ENCODE measurements at regions not wholly inside any gene's neighbourhood (a gene's known extent, or its start where the extent isn't known, plus 50 kb on each side); places are given as distances from the start of the nearest gene placed in this dataset.

DNA sequence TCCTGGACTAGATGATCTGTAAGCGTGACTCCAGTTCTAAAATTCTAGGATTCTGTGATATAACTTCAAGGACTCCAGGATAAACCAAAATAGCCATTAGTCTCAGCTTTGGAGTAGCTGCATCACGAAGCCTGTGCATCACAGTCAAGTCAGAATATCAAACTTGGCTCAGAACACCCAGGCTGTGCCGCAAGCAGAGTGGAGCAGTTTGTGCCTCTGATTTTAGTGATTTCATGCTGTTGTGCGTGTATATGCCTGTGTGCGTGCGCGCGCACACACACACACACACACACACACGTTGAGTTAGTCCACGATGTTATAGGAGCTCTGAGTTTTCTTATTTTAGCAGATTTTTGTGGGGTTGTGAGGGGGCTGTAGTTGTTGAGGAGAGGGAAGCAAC, 356.6 kb upstream of the KCNH8 start (continued):
- TF ChIP-seq, protein P1, sequence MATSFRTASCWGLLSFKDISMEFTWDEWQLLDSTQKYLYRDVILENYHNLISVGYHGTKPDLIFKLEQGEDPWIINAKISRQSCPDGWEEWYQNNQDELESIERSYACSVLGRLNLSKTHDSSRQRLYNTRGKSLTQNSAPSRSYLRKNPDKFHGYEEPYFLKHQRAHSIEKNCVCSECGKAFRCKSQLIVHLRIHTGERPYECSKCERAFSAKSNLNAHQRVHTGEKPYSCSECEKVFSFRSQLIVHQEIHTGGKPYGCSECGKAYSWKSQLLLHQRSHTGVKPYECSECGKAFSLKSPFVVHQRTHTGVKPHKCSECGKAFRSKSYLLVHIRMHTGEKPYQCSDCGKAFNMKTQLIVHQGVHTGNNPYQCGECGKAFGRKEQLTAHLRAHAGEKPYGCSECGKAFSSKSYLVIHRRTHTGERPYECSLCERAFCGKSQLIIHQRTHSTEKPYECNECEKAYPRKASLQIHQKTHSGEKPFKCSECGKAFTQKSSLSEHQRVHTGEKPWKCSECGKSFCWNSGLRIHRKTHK (tag by site-specific recombination; IDR thresholded peaks at IDR 0.05), result no peak
- TF ChIP-seq ZNF660 (tag by site-specific recombination; IDR thresholded peaks at IDR 0.05), result no peak
- TF ChIP-seq, protein P2, sequence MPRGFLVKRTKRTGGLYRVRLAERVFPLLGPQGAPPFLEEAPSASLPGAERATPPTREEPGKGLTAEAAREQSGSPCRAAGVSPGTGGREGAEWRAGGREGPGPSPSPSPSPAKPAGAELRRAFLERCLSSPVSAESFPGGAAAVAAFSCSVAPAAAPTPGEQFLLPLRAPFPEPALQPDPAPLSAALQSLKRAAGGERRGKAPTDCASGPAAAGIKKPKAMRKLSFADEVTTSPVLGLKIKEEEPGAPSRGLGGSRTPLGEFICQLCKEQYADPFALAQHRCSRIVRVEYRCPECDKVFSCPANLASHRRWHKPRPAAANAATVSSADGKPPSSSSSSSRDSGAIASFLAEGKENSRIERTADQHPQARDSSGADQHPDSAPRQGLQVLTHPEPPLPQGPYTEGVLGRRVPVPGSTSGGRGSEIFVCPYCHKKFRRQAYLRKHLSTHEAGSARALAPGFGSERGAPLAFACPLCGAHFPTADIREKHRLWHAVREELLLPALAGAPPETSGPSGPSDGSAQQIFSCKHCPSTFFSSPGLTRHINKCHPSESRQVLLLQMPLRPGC (tag by site-specific recombination; IDR thresholded peaks at IDR 0.05), result no peak
- no peak for TF ChIP-seq ZNF394 (tag by site-specific recombination; IDR thresholded peaks at IDR 0.05; ENCODE audit: borderline replicate concordance)
- TF ChIP-seq, protein P3, sequence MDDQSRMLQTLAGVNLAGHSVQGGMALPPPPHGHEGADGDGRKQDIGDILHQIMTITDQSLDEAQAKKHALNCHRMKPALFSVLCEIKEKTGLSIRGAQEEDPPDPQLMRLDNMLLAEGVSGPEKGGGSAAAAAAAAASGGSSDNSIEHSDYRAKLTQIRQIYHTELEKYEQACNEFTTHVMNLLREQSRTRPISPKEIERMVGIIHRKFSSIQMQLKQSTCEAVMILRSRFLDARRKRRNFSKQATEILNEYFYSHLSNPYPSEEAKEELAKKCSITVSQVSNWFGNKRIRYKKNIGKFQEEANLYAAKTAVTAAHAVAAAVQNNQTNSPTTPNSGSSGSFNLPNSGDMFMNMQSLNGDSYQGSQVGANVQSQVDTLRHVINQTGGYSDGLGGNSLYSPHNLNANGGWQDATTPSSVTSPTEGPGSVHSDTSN (CRISPR knock-in tag; IDR thresholded peaks at IDR 0.05), result no peak

DNA sequence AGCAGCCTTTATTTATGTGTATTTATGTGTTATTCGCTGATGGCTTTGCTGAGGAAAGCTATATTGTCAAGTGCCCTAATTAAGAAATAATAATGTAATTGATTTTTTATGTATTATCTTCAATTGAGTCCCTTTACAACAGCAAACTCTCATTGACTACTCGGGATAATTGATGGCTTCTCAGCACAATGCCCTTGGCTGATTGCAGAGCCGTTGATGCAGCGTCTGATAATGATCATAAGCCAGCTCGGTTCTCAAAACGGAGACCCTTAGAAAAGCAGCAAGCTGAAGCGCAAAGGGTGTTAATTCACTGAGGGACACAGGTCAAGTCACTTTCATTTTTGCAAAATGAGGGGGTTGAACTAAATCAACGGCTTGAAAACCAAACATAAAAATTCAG, 357.1 kb upstream of the KCNH8 start:
- no peak overlapping the region for H3K4me3 ChIP-seq (ENCODE audit: low read depth, low read length)
- no peaks in the 10 kb centered on the region for H3K9me3 ChIP-seq (ENCODE audit: control insufficient read depth, insufficient read depth, low read depth, low read length)
- no peaks in the 10 kb centered on the region for H3K36me3 ChIP-seq (ENCODE audit: control insufficient read depth in 2 of 2, insufficient read depth in 1 of 2, low read length in 2 of 2)
- ChIA-PET CTCF (no interaction called here), POLR2A (no interaction called here)
- TF ChIP-seq ZNF221 (tag by site-specific recombination; IDR thresholded peaks at IDR 0.05; ENCODE audit: borderline replicate concordance) (no peak), ZBTB17 (tag by site-specific recombination; IDR thresholded peaks at IDR 0.05) (peak; percentile 50)
- no peak overlapping the region for H3K27ac ChIP-seq (ENCODE audit: extremely low read depth, low read depth, low read length)
- no peaks in the 10 kb centered on the region for H3K4me1 ChIP-seq (ENCODE audit: control insufficient read depth, insufficient read depth, low read length)

DNA sequence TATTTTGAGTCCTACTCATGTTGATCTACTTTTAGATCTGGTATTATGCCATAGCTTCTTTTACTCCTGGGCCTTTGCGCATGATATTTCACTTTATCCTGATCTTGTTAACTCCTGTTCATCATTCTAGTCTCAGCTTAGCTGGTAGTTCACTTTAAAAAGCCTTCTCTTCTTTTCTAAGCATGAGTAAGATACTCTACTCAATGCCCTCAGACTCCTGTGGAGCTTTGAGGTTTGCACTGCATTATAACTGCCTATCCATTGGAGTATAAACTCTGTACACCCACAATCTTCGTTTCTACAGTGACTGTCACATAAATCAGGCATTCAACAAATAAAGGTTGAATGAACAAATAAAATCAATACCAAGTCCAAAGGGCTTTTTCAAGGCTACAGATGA, 357.9 kb upstream of the KCNH8 start:
- ChIA-PET POLR2A (no interaction called here), CTCF (no interaction called here)
- no peak overlapping the region for H3K4me3 ChIP-seq (ENCODE audit: low read depth, low read length)
- H3K9me3 ChIP-seq (ENCODE audit: control insufficient read depth, insufficient read depth, low read depth, low read length), result no peaks in the 10 kb centered on the region
- no peak for TF ChIP-seq ZFP37 (tag by site-specific recombination; IDR thresholded peaks at IDR 0.05)
- TF ChIP-seq OVOL3 (tag by site-specific recombination; IDR thresholded peaks at IDR 0.05), result no peak
- TF ChIP-seq GLIS2 (tag by site-specific recombination; IDR thresholded peaks at IDR 0.05), result no peak
- no peak for TF ChIP-seq ZNF785 (tag by site-specific recombination; IDR thresholded peaks at IDR 0.05)
- TF ChIP-seq MZF1 (tag by site-specific recombination; IDR thresholded peaks at IDR 0.05; ENCODE audit: borderline replicate concordance), result no peak
- no peak for TF ChIP-seq ZSCAN16 (tag by site-specific recombination; IDR thresholded peaks at IDR 0.05)
- no peak for TF ChIP-seq SETDB1 (IDR thresholded peaks at IDR 0.05; ENCODE audit: insufficient read length, low read length)
- TF ChIP-seq ZNF391 (tag by site-specific recombination; IDR thresholded peaks at IDR 0.05; ENCODE audit: borderline replicate concordance, low read depth), result no peak
- no peak for TF ChIP-seq ZNF350 (tag by site-specific recombination; IDR thresholded peaks at IDR 0.05)
- no peak for TF ChIP-seq ZNF341 (tag by site-specific recombination; IDR thresholded peaks at IDR 0.05; ENCODE audit: low read depth)
- H3K36me3 ChIP-seq (ENCODE audit: control insufficient read depth in 2 of 2, insufficient read depth in 1 of 2, low read length in 2 of 2), result no peaks in the 10 kb centered on the region
- no peak overlapping the region for H3K27ac ChIP-seq (ENCODE audit: extremely low read depth, low read depth, low read length)
- H3K4me1 ChIP-seq (ENCODE audit: control insufficient read depth, insufficient read depth, low read length), result no peaks in the 10 kb centered on the region

DNA sequence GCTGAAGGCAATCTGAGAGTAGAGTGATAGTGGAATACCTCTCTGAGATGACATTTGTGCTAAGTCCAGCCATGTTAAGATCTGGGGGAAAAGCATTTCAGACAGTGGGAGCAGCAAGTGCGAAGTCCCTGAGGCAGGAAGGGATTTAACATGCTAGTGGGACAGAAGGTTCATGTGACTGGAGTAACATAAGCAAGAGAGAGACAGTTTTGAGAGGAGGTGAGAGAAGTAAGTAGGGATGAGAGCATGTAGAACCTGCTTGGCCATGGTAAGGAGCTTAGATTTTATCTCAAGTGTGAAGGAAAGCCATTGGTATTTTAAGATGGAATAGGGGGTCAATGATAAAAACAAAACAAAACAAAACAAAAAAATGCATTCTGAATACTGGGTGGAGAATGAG, 358.6 kb upstream of the KCNH8 start:
- CTCF ChIA-PET, result no interaction called here
- Histone ChIP-seq H3K27ac (ENCODE audit: extremely low read depth, low read depth, low read length) (no peak overlapping the region), H3K36me3 (ENCODE audit: control insufficient read depth in 2 of 2, insufficient read depth in 1 of 2, low read length in 2 of 2) (no peaks in the 10 kb centered on the region), H3K4me3 (ENCODE audit: low read depth, low read length) (no peak overlapping the region), H3K4me1 (ENCODE audit: control insufficient read depth, insufficient read depth, low read length) (no peaks in the 10 kb centered on the region), H3K9me3 (ENCODE audit: control insufficient read depth, insufficient read depth, low read depth, low read length) (no peaks in the 10 kb centered on the region)
- POLR2A ChIA-PET, result no interaction called here
- TF ChIP-seq ZNF514 (tag by site-specific recombination; IDR thresholded peaks at IDR 0.05) (no peak), ZFP69B (tag by site-specific recombination; IDR thresholded peaks at IDR 0.05) (no peak), ZNF560 (tag by site-specific recombination; IDR thresholded peaks at IDR 0.05; ENCODE audit: borderline replicate concordance) (no peak), ZNF747 (tag by site-specific recombination; IDR thresholded peaks at IDR 0.05) (no peak), ZNF433 (tag by site-specific recombination; IDR thresholded peaks at IDR 0.05; ENCODE audit: low read depth) (no peak), ZFP41 (tag by site-specific recombination; IDR thresholded peaks at IDR 0.05; ENCODE audit: borderline replicate concordance) (no peak), ZNF426 (tag by site-specific recombination; IDR thresholded peaks at IDR 0.05) (no peak), HOXA7 (CRISPR knock-in tag; IDR thresholded peaks at IDR 0.05; ENCODE audit: borderline replicate concordance) (no peak), PRDM1 (tag by site-specific recombination; IDR thresholded peaks at IDR 0.05) (no peak), ZBTB8A (tag by site-specific recombination; IDR thresholded peaks at IDR 0.05) (no peak)
- TF ChIP-seq, protein P4, sequence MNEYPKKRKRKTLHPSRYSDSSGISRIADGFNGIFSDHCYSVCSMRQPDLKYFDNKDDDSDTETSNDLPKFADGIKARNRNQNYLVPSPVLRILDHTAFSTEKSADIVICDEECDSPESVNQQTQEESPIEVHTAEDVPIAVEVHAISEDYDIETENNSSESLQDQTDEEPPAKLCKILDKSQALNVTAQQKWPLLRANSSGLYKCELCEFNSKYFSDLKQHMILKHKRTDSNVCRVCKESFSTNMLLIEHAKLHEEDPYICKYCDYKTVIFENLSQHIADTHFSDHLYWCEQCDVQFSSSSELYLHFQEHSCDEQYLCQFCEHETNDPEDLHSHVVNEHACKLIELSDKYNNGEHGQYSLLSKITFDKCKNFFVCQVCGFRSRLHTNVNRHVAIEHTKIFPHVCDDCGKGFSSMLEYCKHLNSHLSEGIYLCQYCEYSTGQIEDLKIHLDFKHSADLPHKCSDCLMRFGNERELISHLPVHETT (tag by site-specific recombination; IDR thresholded peaks at IDR 0.05), result no peak

All from HEK293 (cell line).